ENCODE measurements at regions not wholly inside any gene's neighbourhood (a gene's known extent, or its start where the extent isn't known, plus 50 kb on each side); places are given as distances from the start of the nearest gene placed in this dataset.
"Not testable (repeated sequence)": the region's sequence is repeated elsewhere in the genome, so short reads cannot be mapped to it uniquely, and the experiment has no call there.

DNA sequence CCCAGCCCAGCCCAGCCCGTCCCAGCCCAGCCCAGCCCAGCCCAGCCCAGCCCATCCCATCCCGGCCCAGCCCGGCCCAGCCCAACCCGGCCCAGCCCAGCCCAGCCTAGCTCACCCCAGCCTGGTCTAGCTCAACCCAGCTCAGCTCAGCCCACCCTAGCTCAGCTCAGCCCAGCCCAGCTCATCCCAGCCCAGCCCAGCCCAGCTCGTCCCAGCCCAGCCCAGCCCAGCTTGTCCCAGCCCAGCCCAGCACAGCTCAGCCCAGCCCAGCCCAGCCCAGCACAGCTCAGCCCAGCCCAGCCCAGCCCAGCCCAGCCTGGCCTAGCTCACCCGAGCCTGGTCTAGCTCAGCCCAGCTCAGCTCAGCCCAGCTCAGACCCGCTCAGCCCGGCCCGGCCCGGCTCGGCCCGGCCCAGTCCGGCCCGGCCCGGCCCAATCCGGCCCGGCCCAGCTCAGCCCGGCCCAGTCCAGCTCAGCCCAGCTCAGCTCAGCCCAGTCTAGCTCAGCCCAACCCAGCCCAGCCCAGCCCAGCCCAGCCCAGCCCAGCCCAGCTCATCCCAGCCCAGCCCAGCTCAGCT, 184.7 kb downstream of the TMEM121 start:
- Histone ChIP-seq H3K4me3 (no peak overlapping the region), H3K27ac (no peak overlapping the region), H3K36me3 (no peaks in the 10 kb centered on the region), H3K4me1 (no peaks in the 10 kb centered on the region), H3K27me3 (no peaks in the 10 kb centered on the region), H3K9me3 (peaks cover 0 to 17% (median 0%) of the 10 kb centered on the region in 3 donors)
- WGBS, 2 donors, result no CpG with 5 or more reads among the region's 18 CpGs
- no peak for DNase-seq
- intact Hi-C loops (cut with DNase I), result no loop called here
- no peak for TF ChIP-seq POLR2A (IDR thresholded peaks at IDR 0.05)
- TF ChIP-seq, protein P1, sequence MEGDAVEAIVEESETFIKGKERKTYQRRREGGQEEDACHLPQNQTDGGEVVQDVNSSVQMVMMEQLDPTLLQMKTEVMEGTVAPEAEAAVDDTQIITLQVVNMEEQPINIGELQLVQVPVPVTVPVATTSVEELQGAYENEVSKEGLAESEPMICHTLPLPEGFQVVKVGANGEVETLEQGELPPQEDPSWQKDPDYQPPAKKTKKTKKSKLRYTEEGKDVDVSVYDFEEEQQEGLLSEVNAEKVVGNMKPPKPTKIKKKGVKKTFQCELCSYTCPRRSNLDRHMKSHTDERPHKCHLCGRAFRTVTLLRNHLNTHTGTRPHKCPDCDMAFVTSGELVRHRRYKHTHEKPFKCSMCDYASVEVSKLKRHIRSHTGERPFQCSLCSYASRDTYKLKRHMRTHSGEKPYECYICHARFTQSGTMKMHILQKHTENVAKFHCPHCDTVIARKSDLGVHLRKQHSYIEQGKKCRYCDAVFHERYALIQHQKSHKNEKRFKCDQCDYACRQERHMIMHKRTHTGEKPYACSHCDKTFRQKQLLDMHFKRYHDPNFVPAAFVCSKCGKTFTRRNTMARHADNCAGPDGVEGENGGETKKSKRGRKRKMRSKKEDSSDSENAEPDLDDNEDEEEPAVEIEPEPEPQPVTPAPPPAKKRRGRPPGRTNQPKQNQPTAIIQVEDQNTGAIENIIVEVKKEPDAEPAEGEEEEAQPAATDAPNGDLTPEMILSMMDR (IDR thresholded peaks at IDR 0.05), result no peak

- H3K4me3 ChIP-seq, result no peak overlapping the region
- peaks cover 0 to 17% (median 0%) of the 10 kb centered on the region in 3 donors for H3K9me3 ChIP-seq
- intact Hi-C loops (cut with DNase I), result no loop called here
- H3K27me3 ChIP-seq, result no peaks in the 10 kb centered on the region
- H3K36me3 ChIP-seq, result no peaks in the 10 kb centered on the region
- no peak overlapping the region for H3K27ac ChIP-seq
- H3K4me1 ChIP-seq, result no peaks in the 10 kb centered on the region
- WGBS, 2 donors, result 62 to 68% methylated on average over 3 of the region's 5 CpGs
- TF ChIP-seq, protein P1 (IDR thresholded peaks at IDR 0.05), result no peak
- no peak for TF ChIP-seq POLR2A (IDR thresholded peaks at IDR 0.05)
- DNase-seq, result no peak
Measured at GRCh38 chr14:105711841-105712460, 185.6 kb downstream of the TMEM121 start.

DNA sequence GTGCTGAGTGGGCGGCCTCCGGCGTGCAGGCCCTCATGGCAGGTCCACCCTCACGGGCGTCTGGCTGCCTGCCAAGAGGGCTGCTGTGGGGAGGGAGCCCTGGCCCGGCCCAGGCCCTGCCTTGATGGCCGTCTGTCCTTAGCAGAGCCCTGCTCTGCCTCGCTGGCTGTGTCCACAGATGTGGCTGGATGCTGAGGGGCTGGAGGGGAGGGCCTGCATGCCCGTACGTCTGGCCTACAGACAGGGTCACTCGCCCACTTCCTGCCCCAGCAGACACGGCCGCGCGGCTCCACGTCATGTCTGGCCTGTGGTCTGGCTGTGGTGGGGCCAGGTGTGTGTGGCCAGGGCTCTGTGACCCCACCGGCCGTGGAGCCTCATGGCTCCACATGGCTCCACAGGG, 186.3 kb downstream of the TMEM121 start:
- H3K27me3 ChIP-seq; H3K4me3 ChIP-seq; intact Hi-C loops (cut with DNase I); H3K36me3 ChIP-seq; DNase-seq; H3K4me1 ChIP-seq; H3K27ac ChIP-seq: not testable (repeated sequence)
- H3K9me3 ChIP-seq, result peaks cover 0 to 17% (median 0%) of the 10 kb centered on the region in 3 donors
- 100% methylated on average over 1 of the region's 18 CpGs; no CpG with 5 or more reads in 1 of the 2 donors for WGBS, 2 donors

DNA sequence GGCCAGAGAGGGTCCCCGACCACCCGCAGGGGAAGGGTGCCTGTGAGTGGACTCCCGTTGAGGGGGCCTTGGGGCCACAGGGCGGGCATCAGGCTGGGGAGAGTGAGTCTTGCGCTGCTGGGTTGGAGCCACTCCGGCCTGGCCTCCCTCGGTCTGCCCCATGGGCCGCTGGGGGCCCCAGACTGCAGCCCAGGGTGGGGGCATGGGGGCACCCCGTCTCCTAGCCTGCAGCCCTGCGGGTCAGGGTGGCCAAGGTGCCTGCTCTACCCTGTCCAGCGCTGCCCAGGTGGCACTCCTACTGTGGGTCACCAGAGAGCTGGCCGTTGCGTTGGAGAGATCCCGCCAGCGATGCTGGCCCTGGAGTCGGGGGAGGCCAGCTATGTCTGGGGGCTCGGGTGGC, 186.8 kb downstream of the TMEM121 start:
- WGBS, 2 donors, result 89% methylated on average over 5 of the region's 17 CpGs; no CpG with 5 or more reads in 1 of the 2 donors
- peaks cover 0 to 17% (median 0%) of the 10 kb centered on the region in 3 donors for H3K9me3 ChIP-seq
- H3K4me1 ChIP-seq; DNase-seq; H3K27ac ChIP-seq; H3K4me3 ChIP-seq; H3K27me3 ChIP-seq; intact Hi-C loops (cut with DNase I); H3K36me3 ChIP-seq: not testable (repeated sequence)

DNA sequence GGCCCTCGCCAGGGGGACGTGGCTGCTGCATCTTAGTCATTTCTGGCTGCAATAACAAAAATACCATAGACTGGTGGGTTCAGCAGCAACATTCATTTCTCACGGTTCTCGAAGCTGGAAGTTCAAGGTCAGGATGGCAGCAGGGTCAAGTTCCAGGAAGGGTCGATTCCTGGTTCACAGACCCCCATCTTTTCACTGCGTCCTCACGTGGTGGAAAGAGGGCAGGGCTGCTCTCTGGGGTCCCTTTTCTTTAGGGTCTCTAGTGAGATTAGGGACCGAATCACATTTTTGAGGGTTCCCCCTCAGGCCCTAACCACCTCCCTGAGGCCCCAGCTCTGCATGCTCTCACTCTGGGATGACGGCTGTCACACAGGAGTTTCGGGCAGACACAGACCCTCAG, 187.5 kb downstream of the TMEM121 start:
- peaks cover 0 to 17% (median 0%) of the 10 kb centered on the region in 3 donors for H3K9me3 ChIP-seq
- H3K27me3 ChIP-seq; H3K4me3 ChIP-seq; H3K27ac ChIP-seq; intact Hi-C loops (cut with DNase I); H3K36me3 ChIP-seq; DNase-seq; H3K4me1 ChIP-seq: not testable (repeated sequence)
- WGBS, 2 donors, result 85 to 100% methylated on average over 1 to 7 of the region's 10 CpGs

GRCh38 chr14:105718787-105719186, 192.4 kb downstream of the TMEM121 start:
- H3K4me3 ChIP-seq; H3K27ac ChIP-seq; H3K36me3 ChIP-seq; H3K9me3 ChIP-seq; intact Hi-C loops (cut with DNase I); H3K4me1 ChIP-seq; DNase-seq; H3K27me3 ChIP-seq: not testable (repeated sequence)
- WGBS, 2 donors, result 74 to 79% methylated on average over 4 of the region's 7 CpGs

DNA sequence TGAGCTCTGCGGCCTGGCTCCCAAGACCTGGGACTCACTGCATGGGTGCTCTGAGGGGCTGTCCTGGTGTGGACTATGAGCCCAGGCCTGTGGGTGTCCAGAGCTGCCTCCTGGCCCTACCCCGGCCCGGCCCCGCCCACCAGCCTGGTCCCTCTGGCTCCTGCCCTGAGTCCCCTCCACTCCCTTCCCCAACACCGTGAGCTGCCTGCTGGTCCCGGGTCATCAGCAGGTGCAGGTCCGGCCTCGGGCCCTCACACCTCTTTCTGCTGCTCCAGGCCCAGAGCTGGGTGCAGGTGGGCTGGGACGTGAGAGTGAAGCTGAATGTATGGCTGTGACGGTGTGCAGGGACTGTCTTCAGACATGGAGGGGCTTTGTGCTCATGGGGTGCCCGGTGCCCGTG, 193.7 kb downstream of the TMEM121 start:
- H3K9me3 ChIP-seq; intact Hi-C loops (cut with DNase I); H3K36me3 ChIP-seq; H3K27ac ChIP-seq; H3K4me3 ChIP-seq; H3K27me3 ChIP-seq; DNase-seq; H3K4me1 ChIP-seq: not testable (repeated sequence)
- no CpG with 5 or more reads among the region's 12 CpGs for WGBS, 2 donors

DNA sequence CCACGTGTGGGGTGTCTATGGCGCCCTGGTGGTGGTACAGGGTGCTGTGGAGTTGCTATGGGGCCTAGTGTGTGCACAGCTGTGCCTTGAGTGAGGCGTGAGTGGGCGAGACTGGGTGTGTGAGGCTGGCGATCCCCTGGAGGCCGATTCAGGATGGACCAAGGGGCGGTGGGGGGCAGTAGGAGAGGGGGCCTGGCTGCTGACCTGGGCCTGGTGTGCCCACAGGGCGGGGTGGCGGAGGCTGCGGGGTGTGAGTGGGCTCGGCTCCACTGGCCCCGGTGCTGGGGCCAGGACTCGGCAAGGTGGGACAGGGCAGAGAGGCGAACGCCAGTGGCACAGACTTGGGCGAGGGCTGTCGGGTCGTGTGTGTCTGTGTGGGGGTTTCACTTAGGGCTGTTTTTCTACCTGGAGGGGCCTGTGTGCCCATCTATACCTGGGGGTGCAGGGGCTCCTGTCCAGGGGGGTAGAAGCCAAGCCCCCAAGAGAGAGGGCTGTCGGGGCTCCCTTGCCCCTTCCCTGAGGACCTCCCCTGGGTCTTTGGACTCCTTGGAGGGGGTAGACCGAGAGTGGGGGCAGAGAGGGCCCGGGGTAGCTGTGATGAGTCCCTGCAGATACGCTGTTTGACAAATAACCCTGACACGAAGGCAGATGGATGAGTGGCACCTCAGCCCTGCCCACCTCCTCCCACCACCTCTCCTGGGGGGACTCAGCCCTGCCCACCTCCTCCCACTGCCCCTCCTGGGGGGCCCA, 194.6 kb downstream of the TMEM121 start:
- intact Hi-C loops (cut with DNase I); H3K27me3 ChIP-seq; H3K4me1 ChIP-seq; H3K4me3 ChIP-seq; H3K36me3 ChIP-seq; DNase-seq; H3K27ac ChIP-seq; H3K9me3 ChIP-seq: not testable (repeated sequence)
- no CpG with 5 or more reads among the region's 23 CpGs for WGBS, 2 donors

DNA sequence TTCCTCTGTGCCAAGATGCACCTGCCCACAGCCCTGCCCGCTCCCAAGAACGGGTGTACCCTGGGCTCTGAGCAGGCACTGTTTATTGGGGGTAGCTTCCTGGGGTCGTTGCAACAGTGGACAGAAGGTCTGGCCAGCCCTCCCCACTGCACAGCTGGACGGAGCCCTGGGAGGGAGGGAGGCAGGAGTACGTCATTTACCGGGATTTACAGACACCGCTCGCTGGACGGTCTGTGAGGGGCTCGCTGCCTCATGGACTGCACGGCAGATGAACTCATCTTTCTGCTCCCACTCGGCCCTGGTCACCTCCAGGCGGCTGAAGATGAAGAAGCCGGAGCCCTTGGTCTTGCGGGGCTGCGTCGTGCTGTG, 195.2 kb downstream of the TMEM121 start:
- H3K27ac ChIP-seq; H3K9me3 ChIP-seq; intact Hi-C loops (cut with DNase I); H3K36me3 ChIP-seq; H3K27me3 ChIP-seq; DNase-seq; H3K4me1 ChIP-seq; H3K4me3 ChIP-seq: not testable (repeated sequence)
- WGBS, 2 donors, result no CpG with 5 or more reads among the region's 17 CpGs

GRCh38 chr14:105721996-105722709, 195.8 kb downstream of the TMEM121 start:
- WGBS, 2 donors, result 92 to 100% methylated on average over 2 to 3 of the region's 40 CpGs
- H3K36me3 ChIP-seq; intact Hi-C loops (cut with DNase I); H3K27ac ChIP-seq; H3K4me3 ChIP-seq; H3K27me3 ChIP-seq; H3K4me1 ChIP-seq; H3K9me3 ChIP-seq; DNase-seq: not testable (repeated sequence)

DNA sequence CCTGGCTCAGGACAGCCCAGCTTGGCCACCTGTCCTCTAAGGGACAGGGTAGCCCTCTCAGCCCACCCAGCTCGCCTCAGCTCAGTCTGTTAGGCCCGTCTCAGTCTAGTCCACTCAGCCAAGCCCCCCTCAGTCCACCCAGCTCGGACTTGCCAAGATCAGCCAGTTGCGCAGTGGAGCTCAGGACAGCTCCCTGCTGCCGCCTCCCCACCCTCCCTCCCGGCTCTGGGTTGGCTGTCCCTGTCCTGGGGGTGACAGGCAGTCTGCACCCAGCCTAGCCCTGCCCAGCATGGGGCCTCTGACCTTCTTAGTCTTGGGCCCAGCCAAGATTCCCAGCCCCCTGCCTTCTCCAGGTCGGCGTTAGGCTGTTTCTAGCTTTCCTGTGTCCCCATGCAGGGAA, 196.9 kb downstream of the TMEM121 start:
- H3K36me3 ChIP-seq; H3K9me3 ChIP-seq; H3K4me3 ChIP-seq; DNase-seq; intact Hi-C loops (cut with DNase I); H3K4me1 ChIP-seq; H3K27ac ChIP-seq; H3K27me3 ChIP-seq: not testable (repeated sequence)
- no CpG with 5 or more reads among the region's 8 CpGs for WGBS, 2 donors
